Nephron (organoid): ENCODE measurements at regions not wholly inside any gene's neighbourhood (a gene's known extent, or its start where the extent isn't known, plus 50 kb on each side); places are given as distances from the start of the nearest gene placed in this dataset.
"Not testable (repeated sequence)": the region's sequence is repeated elsewhere in the genome, so short reads cannot be mapped to it uniquely, and the experiment has no call there.

Source experiments
- H3K27ac Mint-ChIP-seq, 3 experiments: 2 replicates each; pipeline ENCODE4 v1.8.0; 2020; ENCODE audit warnings: mixed read lengths in 3 of 3, mild to moderate bottlenecking in 2 of 3, moderate library complexity in 1 of 3
- H3K27me3 Mint-ChIP-seq: 2 replicates; pipeline ENCODE4 v1.8.0; 2021; ENCODE audit warnings: low read depth, mild to moderate bottlenecking, moderate library complexity, mixed read lengths
- H3K36me3 Mint-ChIP-seq: 2 replicates; pipeline ENCODE4 v1.8.0; 2020; ENCODE audit warnings: low read depth, mixed read lengths
- H3K4me1 Mint-ChIP-seq: 2 replicates; pipeline ENCODE4 v1.8.0; 2020; ENCODE audit warnings: mixed read lengths
- H3K4me3 Mint-ChIP-seq, 3 experiments: 2 replicates each; pipeline ENCODE4 v1.8.0; 2020; ENCODE audit warnings: mild to moderate bottlenecking in 3 of 3, mixed read lengths in 3 of 3, moderate library complexity in 2 of 3
- H3K9me3 Mint-ChIP-seq: 2 replicates; pipeline ENCODE4 v1.8.0; 2020; ENCODE audit warnings: mixed read lengths
- TF ChIP-seq, protein P1 (sequence below), 3 experiments: fragments of 200-600 bp; sonication (generic); IDR thresholded peaks; one replicate each; pipeline ENCODE4 v1.5.0; 2021; ENCODE audit warnings: antibody characterized with exemption in 3 of 3; ENCODE audit not compliant: unreplicated experiment in 3 of 3

DNA sequence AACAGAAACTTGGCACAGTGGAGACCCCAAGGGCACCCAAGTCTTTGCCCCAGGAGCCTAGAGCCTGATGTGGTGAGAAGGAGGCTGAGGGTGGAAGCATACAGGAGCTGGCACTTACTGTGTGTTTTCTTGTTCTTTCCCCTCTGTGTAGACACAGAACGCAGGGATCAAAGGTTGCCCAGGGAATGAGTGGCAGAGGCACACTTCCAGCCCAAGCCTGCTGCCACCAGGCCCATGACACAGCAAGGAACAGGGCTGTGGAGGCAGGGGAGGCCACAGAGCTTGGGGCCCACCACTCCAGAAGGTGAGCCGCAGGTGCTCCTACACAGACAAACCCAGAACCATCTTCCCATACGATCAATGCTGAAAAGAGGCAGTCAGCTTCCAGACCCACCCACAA is 73.9 kb upstream of the S1PR3 start:
- H3K27me3 Mint-ChIP-seq = no peaks in the 10 kb centered on the region
- H3K4me1 Mint-ChIP-seq = peaks cover 10% of the 10 kb centered on the region
- TF ChIP-seq, protein P1, sequence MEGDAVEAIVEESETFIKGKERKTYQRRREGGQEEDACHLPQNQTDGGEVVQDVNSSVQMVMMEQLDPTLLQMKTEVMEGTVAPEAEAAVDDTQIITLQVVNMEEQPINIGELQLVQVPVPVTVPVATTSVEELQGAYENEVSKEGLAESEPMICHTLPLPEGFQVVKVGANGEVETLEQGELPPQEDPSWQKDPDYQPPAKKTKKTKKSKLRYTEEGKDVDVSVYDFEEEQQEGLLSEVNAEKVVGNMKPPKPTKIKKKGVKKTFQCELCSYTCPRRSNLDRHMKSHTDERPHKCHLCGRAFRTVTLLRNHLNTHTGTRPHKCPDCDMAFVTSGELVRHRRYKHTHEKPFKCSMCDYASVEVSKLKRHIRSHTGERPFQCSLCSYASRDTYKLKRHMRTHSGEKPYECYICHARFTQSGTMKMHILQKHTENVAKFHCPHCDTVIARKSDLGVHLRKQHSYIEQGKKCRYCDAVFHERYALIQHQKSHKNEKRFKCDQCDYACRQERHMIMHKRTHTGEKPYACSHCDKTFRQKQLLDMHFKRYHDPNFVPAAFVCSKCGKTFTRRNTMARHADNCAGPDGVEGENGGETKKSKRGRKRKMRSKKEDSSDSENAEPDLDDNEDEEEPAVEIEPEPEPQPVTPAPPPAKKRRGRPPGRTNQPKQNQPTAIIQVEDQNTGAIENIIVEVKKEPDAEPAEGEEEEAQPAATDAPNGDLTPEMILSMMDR (IDR thresholded peaks at IDR 0.05; ENCODE audit: unreplicated experiment in 3 of 3) = no peak

GRCh38 chr9:88918537-88918936 is 72.7 kb upstream of the S1PR3 start:
- Mint-ChIP-seq H3K9me3 (peaks cover 26% of the 10 kb centered on the region), H3K4me1 (peaks cover 10% of the 10 kb centered on the region)
- H3K36me3 Mint-ChIP-seq, H3K4me3 Mint-ChIP-seq, H3K27me3 Mint-ChIP-seq, H3K27ac Mint-ChIP-seq: not testable (repeated sequence)

More for the DNA sequence above, 73.9 kb upstream of the S1PR3 start:
- Mint-ChIP-seq H3K4me3 (no peak overlapping the region), H3K27ac (no peak overlapping the region), H3K9me3 (peaks cover 26% of the 10 kb centered on the region), H3K36me3 (peaks cover 6% of the 10 kb centered on the region)

GRCh38 chr9:88920645-88921044 is 70.6 kb upstream of the S1PR3 start:
- Mint-ChIP-seq H3K36me3 (peaks cover 6% of the 10 kb centered on the region), H3K27ac (no peak overlapping the region), H3K9me3 (peaks cover 25% of the 10 kb centered on the region), H3K4me1 (peaks cover 4% of the 10 kb centered on the region), H3K4me3 (no peak overlapping the region), H3K27me3 (peaks cover 4% of the 10 kb centered on the region)
- TF ChIP-seq, protein P1 (IDR thresholded peaks at IDR 0.05; ENCODE audit: unreplicated experiment in 3 of 3) = no peak

DNA sequence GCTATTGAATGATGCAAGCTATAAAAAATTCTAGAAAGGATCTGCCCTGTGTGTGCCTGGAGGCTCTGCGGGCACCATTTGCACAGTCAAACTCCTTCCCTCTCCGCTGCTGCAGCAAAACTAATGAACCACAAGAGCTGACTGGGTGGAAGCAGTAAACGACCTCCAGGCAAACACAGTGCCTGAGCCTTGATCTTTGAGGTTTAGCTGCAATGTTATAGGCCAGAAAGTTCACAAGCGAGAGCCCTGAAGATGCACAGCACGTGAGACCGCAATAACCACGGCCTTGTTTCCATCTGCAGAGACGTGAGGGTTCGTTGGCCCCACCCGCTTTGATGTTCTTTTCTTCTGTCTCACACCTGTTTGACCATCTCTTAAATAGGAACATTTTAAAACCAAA is 69.2 kb upstream of the S1PR3 start:
- Mint-ChIP-seq H3K4me3 (no peak overlapping the region), H3K27me3 (peaks cover 4% of the 10 kb centered on the region), H3K9me3 (peaks cover 21% of the 10 kb centered on the region), H3K4me1 (peaks cover 7% of the 10 kb centered on the region), H3K36me3 (peaks cover 6% of the 10 kb centered on the region), H3K27ac (no peak overlapping the region)
- TF ChIP-seq, protein P1 (IDR thresholded peaks at IDR 0.05; ENCODE audit: unreplicated experiment in 3 of 3) = no peak

DNA sequence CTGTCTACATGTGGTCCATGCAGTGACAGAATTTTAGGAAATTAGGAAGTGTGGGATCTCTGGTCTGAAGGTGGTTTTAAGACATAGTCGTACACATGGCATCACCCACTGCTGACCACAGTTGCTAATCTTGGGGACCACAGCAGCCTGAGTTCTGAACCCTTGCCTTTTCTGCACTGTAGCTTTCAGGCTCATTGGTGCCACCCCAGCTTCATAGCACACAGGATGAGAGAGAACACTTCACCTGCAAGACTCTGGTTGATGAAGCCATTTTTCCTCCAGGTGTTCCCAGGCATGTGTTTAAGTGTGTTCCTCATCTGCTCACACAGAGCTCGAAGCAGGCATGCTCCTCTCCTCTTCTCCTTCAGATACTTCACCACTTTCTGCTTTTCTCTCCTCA is 68.2 kb upstream of the S1PR3 start:
- Mint-ChIP-seq H3K27ac (no peak overlapping the region), H3K4me1 (peaks cover 7% of the 10 kb centered on the region), H3K9me3 (peaks cover 12% of the 10 kb centered on the region), H3K27me3 (peaks cover 4% of the 10 kb centered on the region), H3K36me3 (peaks cover 6% of the 10 kb centered on the region), H3K4me3 (no peak overlapping the region)
- TF ChIP-seq, protein P1 (IDR thresholded peaks at IDR 0.05; ENCODE audit: unreplicated experiment in 3 of 3) = no peak

DNA sequence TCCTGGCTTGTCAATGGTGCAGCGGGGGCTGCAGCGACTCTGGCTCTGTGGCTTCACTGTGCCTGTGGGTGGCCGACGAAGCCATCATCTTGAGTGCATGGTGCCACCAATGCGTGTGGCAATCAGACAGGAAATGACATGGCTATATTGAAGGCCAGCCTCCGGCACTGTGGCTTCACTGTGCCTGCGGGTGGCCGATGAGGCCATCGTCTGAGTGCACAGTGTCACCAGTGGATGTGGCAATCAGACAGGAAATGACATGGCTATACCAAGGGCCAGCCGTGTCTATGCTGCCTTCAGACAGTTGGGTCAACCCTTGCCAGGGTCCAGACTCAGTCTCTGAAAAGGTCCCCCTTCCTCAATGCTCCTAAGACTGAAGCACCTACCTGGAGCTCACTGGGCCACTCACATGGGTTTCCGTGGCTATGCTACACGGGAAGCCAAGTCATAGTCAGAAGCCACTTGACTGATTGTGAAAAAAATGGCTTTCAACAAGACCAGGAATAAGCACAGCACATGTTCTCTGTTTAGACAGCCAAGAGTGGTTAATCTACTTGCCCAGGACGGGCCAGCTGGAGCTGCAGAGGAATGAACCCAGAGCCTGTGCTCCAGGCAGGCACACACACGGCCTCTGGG is 67.5 kb upstream of the S1PR3 start:
- Mint-ChIP-seq H3K36me3 (peaks cover 6% of the 10 kb centered on the region), H3K9me3 (peaks cover 11% of the 10 kb centered on the region), H3K27me3 (peaks cover 4% of the 10 kb centered on the region), H3K4me1 (peaks cover 7% of the 10 kb centered on the region), H3K4me3 (no peak overlapping the region), H3K27ac (no peak overlapping the region)
- TF ChIP-seq, protein P1 (IDR thresholded peaks at IDR 0.05; ENCODE audit: unreplicated experiment in 3 of 3) = no peak
